NOMO-1 treated with DMSO at 0.1 percent for 48 hours (cell line): ENCODE measurements at regions not wholly inside any gene's neighbourhood (a gene's known extent, or its start where the extent isn't known, plus 50 kb on each side); places are given as distances from the start of the nearest gene placed in this dataset.

Experiments
- DNase-seq: peaks from one replicate; lab custom pipeline; 2025; ENCODE audit not compliant: unreplicated experiment; lab: John Stamatoyannopoulos, UW

DNA sequence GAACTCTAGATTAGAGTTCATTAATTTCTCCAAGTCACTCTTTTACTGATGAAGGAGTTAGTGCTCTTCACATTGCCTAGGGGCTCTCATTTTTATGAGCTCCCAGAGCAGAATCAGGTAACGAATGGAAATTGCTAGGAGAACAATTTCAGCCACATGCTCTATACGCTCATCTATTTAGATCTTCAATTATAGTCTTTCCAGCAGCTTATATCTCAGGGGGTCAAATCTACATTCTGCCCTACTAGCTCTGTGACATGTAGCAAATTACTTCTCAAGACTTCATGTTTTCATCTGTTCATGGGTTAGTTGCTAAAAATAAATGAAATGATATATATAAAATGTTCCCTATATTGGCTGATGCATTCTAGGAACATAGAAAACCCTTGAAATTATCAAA, 183.6 kb downstream of the PLPP3 start:
- DNase-seq = no peak

DNA sequence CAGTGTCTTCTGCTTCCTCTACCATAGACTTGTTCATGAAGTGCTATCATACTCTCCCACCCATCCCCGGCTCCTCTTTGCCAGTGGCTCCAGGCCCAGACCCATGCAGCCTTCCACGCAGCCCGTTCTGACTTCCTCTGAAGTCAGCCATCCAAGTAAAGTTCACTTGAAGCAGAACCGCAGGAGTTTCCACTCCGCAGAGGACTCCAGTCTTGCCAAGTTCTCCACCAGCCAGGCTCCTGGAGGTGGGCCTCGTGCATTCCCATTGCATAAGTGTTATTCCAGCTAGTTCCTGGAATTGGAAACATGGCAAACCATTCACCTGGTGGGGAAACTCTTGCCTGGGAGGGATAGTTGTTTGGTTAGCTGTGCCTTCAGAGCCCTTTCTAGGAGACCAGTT, 185.1 kb downstream of the PLPP3 start:
- no peak for DNase-seq

DNA sequence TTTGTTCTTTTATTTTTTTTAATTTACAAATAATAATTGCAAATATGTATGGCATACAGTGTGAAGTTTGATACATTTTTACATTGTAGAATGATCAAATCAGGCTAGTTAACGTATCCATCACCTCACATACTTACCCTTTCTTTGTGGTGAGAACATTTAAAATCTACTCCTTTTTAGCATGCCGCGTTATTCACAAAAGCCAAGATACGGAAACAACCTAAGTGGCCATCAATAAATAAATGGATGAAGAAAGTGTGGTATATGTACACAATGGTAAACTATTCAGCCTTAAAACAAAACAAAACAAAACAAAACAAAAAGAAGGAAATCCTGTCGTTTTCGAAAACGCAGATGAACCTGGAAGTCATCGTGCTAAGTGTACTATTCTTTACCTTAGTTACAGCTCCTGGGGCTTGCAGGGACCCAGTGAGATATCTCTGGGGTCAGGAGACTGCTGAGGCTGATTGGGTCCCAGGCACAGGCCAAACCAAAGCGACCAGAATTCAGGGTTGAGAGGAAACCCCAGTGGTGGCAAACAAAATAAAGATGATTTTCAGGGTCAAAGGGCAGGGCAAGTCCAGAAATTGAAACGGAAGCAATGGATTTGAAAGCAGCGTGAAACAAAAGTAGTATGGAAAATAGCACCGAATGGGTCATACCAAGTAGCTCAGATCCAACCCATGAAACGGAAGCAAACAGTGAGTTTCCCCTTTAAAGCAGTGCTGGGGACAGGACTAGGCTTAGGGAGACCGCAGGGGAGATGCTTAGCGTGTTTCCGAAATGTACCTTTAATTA, 188.2 kb downstream of the PLPP3 start:
- no peak for DNase-seq

DNA sequence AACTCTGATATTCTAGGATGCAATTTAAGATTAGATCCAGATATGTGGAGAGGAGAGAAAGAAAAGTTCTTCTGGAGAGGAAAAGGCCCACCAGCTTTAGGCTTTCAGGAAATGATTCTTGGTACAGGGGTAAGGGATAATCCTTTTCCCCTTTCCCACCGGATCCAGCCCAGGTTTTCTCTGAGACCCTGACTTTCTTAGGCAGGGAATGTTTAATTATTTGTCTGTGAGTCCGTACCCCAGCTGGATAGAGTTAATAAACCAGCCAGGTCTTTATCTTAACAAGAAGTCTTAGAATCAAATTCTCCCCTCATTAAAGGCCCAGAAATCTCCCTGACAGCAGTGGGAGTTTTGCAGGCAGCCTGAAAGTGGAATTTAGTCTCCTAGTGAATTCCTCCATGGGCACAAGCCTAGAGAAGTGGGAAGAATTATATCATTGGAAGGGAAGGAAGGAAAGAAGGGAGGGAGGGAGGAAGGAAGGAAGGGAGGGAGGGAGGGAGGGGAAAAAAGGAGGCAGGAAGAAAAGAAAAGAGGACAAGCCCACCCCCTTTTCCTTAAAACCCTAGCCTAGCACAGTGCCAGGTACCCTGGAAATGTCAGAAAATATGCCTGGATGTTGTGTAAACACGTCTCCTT, 189.0 kb downstream of the PLPP3 start:
- DNase-seq = no peak

DNA sequence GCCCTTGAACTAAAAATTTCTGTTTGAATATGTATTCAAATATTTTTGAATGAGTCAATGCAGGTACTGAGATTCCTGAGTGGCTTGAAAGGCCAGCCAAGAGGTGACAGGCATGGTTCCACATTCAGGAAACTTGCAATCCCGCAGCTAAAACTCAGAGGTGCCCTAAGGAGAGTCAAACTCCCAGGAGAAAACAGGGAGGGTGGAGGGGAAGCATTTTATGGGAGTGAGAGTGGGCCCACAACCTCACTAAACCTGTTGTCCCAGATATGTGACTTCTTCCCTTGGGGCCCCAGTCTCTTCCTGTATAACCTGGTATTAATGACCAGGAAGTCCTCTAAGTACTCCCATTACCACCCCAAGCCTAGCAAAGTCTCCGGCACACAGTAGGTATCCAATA, 189.6 kb downstream of the PLPP3 start:
- no peak for DNase-seq

DNA sequence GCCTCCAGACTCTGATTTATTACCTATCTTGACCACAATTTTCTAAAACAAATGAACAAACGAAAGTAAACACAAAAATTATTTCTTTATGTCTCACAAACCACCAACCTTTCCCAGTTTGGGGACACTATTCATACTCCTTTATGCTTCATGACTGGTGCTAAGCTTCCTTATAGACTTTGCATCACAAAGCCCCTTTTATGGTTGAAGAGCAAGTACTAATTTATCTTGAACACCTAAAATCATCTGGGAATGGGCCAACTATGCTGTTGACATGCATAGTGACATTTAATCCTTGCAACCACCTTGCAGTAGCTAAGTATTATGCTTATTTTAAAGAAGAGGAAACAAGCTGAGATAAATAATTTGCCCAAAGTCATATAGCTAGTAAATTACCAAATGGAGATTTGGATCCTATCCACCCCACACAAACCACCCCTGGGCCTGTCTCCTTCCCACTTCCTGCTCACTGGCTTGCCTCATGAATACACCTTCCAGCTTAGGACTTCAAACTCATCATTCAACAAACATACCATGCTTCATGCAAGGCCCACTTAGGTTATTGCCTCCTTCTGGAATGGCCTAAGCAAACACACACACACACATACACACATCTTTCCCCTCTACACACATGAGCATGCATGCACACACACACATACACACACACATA, 192.2 kb downstream of the PLPP3 start:
- no peak for DNase-seq

DNA sequence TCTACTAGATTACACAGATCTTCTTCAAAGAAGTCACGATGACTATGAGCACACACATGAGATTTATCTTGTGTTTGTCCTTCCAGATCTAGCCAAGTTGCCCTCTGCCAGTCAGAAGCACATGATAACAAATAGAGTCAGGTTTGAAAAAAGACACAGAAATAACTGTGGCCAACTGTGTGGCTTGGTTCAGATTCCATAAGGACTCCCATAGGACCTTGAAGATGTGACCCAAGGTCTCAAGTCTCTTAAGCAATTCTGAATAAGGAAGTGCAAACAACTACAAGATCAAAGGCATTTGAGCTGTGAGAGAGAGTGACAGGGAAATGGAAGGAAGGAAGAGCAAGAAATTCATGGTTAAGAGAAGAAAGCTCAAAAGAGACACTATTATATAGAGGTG, 194.0 kb downstream of the PLPP3 start:
- DNase-seq = no peak

DNA sequence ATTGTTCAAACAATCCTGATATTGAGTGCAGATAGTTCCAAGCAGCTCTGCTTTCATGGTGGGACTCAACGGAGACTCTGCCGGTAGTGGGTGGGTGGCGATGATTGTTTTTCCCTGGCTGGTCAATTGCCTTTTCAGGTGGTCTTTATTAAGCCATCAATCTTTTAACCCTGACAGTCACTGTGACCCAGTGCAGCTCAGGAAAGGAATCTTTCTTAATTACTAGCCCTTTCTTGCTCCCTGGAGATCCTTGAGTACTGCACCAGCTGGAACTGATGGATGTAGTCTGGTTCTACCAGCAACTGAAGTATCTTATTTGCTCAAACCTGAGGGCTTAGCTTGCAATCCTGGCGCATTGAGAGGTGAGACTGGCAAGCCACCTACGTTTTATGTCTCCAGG, 196.4 kb downstream of the PLPP3 start:
- no peak for DNase-seq

DNA sequence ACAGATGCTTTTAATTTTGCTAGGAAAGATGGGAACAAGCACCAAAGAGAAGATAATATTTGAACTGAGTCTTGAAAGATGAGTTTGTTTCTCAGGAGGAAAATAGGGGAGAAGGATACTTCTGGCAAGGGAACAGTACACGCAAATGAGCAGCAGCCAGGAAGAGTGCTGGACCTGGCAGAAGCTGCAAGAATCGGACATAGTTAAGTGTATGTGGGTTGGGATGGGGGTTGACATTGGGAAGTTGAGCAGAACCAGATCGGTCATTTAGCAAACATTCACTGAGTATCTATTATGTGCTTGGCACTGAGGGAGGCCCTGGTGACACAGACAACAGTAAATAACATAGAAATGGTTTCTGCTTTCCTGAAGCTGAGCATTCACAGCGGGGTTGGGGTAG, 198.8 kb downstream of the PLPP3 start:
- no peak for DNase-seq

DNA sequence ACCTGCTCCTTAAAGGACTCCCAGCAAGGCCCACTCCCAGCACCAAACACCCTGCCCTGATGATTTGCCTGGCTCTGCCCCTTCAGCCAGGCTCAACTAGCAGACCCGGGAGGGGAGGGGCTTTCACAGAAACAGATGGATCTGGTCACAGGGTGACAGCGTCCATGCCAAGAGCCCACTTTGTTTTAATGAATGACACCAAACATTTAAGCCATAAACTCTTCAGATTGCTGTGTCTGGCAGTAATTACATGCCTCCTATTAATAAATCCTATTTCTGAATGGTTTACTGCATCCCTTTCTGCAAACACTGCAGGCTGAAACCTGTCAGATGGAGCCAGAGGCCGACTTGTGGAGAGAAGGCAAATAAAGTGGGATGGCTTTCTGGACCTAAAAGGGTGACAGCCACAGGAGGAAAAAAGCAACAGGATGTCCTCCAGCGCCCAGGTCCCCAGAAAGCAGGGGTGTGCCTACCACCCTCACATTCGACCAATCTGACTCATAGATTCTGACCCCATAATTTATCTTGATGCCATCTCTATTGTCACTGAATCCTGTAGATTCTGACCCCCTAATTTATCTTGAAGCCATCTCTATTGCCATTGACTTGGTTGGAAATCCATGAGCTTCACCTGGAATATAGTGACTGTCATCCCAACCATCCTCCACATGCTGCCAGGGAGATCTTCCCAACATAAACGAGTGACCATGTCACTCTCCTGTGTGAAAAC, 200.9 kb downstream of the PLPP3 start:
- DNase-seq = no peak

DNA sequence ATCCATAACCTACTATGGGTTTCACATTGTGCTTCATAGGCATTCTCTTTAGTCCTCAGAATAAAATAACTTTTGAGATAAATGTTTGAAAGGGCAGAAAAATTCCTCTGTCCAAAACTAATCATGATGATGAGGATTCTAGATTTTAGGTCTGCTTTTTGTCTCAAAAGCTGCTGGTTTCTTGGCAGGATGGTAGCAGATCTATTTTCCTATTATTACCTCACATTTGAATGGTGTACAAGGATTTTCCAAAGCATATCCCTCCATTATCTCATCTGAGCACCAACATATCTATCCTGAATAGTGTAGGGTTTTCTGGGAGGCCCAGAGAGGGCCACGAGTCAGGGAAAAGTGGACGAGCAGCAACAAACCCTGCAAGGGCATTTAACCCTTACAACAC, 201.9 kb downstream of the PLPP3 start:
- no peak for DNase-seq

DNA sequence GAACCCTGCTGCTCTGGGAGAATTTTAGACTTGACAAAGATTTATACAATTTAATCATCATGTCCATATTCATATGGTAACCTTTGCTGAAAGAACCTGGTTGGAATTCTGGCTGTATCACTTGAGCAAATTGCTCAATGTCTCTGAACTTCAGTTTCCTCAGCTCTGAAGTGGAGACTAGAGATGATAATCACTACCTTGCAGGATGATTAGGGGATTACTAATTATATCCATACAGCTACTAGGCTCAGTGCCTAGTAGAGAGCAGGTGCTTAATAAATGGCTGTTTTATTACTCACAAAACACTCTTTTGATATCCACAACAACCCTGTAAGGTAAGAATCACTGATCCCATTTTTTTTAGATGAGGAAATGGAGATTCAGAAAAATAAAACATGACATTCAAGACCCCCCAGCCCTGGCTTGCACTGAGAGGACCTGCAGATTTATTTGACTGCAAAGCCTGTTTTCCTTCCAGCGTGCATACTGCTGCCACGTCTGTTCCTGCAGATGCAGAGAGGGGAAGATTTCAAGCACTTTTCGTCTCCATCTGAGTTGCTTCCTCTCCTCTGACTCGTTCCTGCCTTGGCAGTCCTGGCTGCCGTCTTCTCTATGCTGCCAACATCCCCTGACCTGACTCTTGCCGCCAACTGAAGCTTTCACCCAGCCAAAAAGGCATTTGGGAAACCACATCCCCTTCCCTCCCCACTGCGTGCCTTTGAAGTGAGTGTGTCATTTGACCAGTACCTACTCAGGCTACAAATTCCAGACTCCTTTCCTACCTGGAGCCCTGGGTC, 203.0 kb downstream of the PLPP3 start:
- no peak for DNase-seq

DNA sequence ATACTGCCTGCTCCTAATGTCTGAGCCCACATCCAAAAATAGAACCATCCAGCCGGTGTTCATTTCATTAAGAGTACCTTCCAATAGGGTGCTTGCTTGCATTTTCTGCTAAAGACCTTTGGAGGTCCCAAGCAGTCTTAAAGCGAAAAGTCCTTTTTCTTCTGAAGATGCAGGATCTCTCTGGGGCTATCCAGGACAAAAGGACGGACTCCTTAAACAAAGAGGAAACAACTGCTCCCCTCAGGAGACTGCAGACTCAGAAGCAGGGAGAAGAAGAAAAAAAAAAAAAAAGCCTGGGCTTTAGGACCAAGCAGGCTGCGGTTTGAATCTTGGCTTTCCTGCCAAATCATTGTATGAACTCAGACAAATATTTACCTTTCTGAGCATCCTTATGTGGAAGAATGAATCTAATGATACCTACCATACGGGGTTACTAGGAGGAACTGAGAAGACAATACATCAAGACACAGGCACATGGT, 204.0 kb downstream of the PLPP3 start:
- DNase-seq = no peak

DNA sequence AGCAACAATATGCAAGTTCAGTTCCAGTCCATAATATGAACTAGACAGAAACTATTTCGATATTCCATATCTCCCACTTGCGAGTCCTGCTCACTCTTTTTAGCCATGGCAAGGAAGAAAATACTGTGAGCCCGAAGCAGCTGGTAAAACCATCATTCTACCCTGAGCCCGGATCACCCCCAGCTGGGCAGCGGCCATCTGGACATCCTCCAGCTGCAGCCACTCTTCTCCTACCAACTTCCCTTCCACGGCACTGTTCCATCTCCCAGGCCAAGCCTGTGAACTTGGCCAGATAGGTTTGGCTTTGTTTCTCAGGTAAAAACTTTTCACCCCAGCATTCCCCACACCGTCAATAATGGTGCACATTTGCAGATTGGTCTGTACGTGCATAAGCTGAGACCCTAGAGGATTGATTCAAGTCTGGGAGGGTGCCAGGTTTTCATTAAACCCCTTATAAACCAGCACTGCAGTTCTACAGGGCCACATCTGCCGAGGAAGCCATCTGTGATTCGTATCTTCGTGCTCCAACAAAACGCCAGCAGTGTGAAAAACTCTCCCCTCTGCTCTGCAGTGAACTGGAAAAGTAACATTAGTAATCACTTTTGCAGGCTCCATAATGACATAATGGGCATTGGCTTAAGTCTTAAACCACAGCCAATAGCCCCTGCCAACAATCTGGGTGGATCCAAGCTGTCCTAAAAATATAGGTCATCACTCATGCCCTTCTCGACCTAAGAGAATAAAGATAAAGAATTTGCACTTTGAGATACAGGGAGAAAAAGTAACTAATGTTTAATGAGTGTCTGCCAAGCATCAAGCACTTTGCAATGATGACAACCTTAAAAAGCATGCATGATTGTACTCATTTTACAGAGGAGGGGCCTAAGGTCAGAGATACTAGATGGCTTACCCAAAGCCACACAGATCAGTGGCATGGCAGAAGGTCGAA, 205.1 kb downstream of the PLPP3 start:
- DNase-seq = no peak

DNA sequence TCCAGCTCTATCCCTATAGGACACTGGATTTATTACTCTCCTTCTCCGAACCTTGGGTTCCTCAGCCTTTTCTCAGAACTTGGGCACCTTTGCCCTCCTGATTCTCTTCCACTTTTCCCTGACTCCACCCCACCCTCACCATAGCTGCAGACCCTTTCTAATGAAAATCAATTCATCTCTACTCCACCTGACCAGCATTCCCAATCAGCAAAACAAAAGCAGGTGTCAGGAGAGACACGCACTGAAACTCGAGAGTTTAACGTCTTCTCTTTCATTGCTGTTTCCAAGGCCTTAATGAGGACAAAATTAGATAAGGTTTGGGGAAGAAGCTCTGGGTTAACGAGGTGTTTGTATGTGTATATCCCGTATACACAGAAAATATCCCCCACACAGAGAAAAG, 208.8 kb downstream of the PLPP3 start:
- DNase-seq = no peak

DNA sequence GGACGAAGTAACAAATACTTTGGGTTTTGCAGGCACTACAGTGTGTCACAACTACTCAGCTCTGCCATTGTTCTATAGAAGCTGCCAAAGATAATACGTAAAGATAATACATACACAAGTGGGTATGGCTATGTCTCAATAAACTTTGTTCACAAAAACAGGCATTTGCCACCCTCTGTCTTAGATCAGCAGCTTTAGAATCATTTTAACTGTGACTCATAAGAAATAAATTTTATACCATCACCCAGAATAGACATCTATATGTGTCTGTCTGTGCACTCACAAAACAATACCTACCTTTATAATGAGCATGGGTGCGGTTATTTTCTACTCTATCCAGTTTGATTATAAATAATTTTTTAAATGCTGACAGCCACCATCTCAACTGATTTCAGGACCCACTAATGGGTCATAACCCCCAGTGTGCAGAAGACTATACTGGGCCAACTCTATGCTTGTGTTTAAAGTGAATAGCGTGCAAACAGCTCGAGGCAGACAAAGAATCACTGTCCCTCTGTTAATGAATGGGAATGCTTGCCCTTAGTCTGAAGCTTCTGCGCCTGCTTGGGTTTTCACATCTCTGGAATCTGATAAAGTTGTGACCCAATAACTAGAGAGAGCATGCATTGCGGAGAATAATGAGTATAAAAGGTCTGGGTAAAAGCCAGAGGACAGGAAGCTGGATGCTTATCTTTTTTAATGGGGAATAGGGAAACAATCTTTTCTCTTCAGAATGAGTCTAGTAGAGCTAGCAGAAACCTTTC, 216.2 kb downstream of the PLPP3 start:
- no peak for DNase-seq

DNA sequence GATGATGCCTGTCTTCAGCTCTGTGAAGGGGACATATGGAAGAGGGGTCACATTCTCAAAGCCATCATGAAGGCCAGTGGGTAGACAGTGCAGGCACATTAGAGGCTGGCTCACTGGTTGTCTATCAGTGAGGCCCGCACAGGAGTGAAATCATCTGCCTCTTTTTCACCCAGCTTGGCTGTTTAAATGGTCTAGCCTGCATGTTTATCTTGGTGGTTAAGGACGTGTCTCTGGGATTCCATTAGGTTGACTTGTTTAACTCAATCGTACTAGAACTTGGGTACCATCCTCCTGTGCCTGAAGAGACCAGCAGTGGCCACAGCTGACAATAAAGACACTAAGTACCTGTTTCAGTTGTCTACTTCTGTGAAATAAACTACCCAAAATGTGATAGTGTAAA, 219.3 kb downstream of the PLPP3 start:
- DNase-seq = no peak

DNA sequence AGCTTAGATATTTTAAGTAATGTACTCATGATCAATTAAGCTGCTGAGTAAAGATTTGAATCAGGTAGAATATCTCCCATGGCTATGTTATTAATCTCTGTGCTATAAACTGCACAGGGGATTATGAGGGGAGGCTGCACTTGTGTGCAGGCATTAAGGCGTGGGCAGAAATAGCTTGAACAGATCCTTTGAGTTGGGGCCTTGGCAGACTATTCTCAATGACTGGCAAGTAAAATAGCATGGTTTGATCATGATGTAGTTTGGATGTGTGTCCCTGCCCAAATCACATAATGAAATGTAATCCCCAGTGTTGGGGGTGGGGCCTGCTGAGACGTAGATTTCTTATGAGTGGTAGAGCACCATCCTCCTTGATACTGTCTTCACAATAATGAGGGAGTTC, 220.3 kb downstream of the PLPP3 start:
- no peak for DNase-seq
